HCT116 (cell line): ENCODE measurements at regions not wholly inside any gene's neighbourhood (a gene's known extent, or its start where the extent isn't known, plus 50 kb on each side); places are given as distances from the start of the nearest gene placed in this dataset.

ENCODE experiments used
- CBX3 ChIP-seq: IDR thresholded peaks from 2 replicates; pipeline ENCODE4 v1.6.1; 2012; ENCODE audit warnings: low read depth
- EZH2phosphoT487 ChIP-seq: fragments of 200-600 bp; IDR thresholded peaks from 2 replicates; pipeline ENCODE4 v1.6.1; 2018; ENCODE audit warnings: antibody characterized with exemption, borderline replicate concordance
- FOSL1 ChIP-seq: IDR thresholded peaks from 2 replicates; pipeline ENCODE4 v1.6.1; 2012; ENCODE audit warnings: low read depth
- POLR2A ChIP-seq: IDR thresholded peaks from 2 replicates; pipeline ENCODE4 v1.7.0; 2011; ENCODE audit warnings: borderline replicate concordance; ENCODE audit not compliant: insufficient read depth, insufficient read length; ENCODE audit errors: extremely low read depth
- TCF7L2 ChIP-seq: IDR thresholded peaks from 2 replicates; pipeline ENCODE4 v1.7.0; 2011; ENCODE audit warnings: borderline replicate concordance, inconsistent platforms; ENCODE audit not compliant: insufficient read depth, insufficient read length; ENCODE audit errors: extremely low read depth
- YY1 ChIP-seq: IDR thresholded peaks from 2 replicates; pipeline ENCODE4 v1.6.1; 2011; ENCODE audit warnings: low read length, low read depth, moderate library complexity, mild to moderate bottlenecking; ENCODE audit not compliant: insufficient replicate concordance; ENCODE audit errors: extremely low read depth
- TF ChIP-seq, protein P1 (sequence below), 3 experiments: fragments of 200-600 bp in 1 of 3; sonication (generic) in 1 of 3; IDR thresholded peaks in 2 of 3; conservative IDR thresholded peaks in 1 of 3; 2 replicates each; pipeline ENCODE4 v1.5.1; 2012 to 2017; ENCODE audit warnings: low read depth in 2 of 3, low read length in 2 of 3, antibody characterized with exemption in 1 of 3, borderline replicate concordance in 1 of 3, control low read depth in 1 of 3, mild to moderate bottlenecking in 1 of 3, mixed read lengths in 1 of 3, mixed run types in 1 of 3, moderate library complexity in 1 of 3; ENCODE audit not compliant: insufficient read depth in 1 of 3

DNA sequence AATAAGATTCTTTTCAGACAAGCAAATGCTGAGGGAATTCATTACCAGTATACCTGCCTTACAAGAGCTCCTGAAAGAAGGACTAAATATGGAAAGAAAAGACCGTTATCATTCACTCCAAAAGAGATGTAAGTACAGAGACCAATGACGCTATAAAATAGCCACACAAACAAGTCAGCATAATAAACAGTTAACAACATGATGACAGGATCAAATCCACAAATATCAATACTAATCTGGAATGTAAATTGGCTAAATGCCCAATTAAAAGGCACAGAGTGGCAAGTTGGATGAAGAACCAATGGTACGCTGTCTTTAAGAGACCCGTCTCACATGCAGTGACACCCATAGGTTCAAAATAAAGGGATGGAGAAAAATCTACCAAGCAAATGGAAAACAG, 349.6 kb upstream of the MPDZ start:
- TF ChIP-seq EZH2phosphoT487 = no peak
- TF ChIP-seq FOSL1 = no peak
- TF ChIP-seq, protein P1, sequence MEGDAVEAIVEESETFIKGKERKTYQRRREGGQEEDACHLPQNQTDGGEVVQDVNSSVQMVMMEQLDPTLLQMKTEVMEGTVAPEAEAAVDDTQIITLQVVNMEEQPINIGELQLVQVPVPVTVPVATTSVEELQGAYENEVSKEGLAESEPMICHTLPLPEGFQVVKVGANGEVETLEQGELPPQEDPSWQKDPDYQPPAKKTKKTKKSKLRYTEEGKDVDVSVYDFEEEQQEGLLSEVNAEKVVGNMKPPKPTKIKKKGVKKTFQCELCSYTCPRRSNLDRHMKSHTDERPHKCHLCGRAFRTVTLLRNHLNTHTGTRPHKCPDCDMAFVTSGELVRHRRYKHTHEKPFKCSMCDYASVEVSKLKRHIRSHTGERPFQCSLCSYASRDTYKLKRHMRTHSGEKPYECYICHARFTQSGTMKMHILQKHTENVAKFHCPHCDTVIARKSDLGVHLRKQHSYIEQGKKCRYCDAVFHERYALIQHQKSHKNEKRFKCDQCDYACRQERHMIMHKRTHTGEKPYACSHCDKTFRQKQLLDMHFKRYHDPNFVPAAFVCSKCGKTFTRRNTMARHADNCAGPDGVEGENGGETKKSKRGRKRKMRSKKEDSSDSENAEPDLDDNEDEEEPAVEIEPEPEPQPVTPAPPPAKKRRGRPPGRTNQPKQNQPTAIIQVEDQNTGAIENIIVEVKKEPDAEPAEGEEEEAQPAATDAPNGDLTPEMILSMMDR (IDR thresholded peaks at IDR 0.05 in 2 of 3, conservative IDR thresholded peaks at IDR 0.05 in 1 of 3; ENCODE audit: borderline replicate concordance in 1 of 3, insufficient read depth in 1 of 3, low read depth in 2 of 3, low read length in 2 of 3) = no peak
- no peak for TF ChIP-seq CBX3
- no peak for TF ChIP-seq POLR2A
- no peak for TF ChIP-seq YY1
- TF ChIP-seq TCF7L2 = no peak
